Activated CD4-positive, alpha-beta T cell treated with anti-CD3 and anti-CD28 coated beads for 4 hours (primary cell): ENCODE measurements at regions not wholly inside any gene's neighbourhood (a gene's known extent, or its start where the extent isn't known, plus 50 kb on each side); places are given as distances from the start of the nearest gene placed in this dataset.

Source experiments
- DNase-seq, 2 donors: peaks; one replicate each; pipeline ENCODE4 v3.0.0-alpha.2; 2020

DNA sequence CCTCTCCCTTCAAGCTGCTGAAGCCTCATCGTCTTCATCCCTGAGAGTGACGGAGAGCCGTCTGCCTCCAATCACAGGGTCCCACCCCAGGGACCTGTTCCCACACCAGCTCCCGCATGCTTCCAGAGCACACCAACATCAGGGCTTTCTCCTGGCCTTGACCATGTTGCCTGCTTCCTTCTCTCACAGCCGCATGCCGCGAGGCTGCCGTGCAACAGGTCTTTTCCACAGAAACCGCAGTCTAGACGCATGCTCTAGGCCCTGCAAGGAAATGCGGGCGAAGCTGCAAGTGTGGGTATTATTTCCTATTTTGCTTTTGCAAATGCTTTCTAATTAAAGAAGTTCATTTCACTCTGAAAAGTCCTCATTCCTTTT lies 277.8 kb downstream of the EIPR1 start:
- no peak for DNase-seq

DNA sequence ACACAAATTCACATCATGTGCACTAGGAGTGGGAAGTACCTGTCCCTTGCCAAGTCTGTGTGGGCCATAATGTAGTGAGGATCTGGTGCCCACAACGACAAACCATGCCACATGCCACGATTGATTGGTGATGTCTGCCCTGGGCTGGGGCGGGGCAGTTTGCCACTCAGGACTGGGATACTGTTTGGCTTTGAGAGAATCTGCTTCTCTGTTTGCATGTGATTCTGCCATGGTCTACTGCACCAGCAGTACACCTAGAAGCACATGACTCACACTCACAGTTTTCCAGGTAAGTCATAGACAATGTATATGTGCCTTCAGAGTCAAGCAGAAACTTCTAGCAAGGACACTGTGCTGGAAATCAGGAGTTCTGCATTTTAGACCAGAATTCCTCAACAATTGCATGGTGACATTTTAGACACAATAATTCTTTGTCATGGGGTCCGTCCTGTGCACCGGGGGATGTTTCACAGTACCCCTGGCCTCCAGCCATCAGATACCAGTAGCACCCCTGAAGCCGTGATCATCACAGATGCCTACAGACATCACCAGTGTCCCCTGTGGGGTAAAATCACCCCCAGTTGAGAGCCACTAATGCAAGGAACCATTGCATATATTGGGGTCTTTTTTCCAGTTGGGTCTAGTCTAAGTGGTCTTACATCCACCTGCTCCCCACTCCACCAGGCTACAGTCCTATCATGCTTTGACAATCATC lies 278.3 kb downstream of the EIPR1 start:
- DNase-seq: no peak

DNA sequence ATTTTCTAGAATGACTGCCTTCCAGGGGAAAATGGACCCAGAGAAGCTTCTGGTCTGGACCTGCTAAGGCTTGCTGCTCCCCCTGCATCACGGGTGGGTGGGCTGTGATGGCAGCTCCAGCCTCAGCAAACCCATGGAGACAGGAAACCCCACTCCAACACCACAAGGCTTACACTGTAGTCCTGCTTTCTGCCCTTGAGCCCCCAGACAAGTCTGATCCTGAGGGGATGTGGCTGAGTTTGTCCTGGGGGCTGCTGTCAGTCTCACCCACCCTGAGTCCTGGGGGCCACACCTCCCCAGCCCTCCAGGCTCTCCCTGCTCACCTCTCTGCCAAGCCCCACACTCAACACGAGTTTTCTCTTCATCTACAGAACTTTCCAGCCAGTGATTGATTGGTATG lies 279.4 kb downstream of the EIPR1 start:
- no peak for DNase-seq

DNA sequence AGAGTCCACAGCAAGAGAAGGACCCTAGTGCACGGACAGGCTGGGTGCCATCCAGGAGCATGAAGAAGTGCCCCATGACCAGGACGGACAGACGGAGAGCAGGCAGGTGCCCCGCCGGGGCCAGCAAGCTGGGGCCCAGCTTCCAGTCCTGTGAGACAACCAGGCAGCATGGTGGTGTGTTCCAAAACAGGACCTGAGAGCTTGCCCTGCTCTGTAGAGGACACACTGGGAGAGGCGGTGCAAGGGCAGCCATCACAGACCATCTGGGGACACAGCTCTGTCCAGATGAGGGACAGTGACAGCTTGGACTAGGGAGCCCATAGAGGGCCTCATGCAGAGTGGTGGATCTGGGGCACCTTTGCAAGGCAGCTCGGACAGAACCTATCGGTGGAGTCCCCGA lies 279.8 kb downstream of the EIPR1 start:
- DNase-seq: no peak

DNA sequence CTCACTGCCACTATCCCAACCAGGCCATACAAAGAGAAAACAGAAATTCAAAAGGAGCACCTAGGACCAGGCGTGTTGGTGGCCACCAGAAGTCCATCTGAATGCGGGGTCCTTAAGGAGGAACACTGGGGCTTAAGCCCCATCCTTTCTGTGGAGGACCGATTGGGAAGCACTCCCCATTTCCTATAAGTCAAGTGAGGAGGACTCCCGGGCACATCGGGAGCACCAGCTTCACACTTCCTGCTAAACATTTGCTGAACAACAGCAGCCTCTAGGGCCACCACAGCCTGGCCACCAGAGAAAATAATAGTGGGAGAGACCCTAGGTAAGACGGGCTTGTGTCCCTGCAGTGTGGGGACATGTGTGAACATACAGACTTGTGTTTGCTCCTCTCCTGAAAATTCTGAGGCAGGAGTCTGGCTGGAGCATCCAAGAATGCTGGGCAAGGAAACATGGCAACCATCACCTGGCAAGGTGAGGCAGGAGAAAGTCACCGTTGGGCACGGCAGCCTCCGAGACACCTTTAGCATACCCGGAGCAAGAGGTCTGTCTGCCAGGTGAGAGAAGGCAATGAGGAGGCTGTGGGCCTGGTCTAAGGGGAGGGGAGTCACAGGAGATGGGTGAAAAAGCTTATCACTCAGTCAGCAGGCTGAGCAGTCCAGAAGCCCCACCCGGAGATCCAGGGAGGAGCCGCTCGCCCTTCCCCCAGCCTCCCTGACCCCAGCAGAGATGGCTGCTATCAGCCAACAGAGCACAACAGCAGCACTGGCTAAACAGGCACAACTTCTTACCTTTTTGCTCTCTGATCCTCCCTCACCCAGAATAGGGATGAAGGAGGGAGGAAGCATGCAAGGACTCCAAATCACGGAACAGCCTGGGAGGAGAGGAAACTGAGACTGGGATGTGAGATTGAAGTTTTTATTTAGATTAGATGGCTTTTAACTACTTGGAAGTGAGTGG lies 282.3 kb downstream of the EIPR1 start:
- DNase-seq: no peak

DNA sequence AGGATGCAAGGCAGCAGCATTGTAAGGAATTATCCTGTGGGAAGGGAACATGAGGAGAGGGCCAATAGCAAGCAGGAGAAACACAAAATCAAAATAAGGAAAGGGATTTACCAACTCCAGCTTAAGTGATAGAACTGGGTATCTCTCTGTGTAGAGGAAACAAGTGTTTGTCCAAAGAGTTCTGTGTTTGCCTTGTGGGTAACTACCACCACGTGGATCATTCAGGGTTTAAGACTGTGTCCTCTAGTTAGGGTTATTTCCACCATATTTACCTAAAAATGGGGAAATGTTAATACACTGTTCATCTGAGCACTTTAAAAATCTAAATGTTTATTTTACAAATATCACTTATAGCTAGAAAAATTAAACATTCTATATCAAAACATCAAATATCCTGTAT lies 283.3 kb downstream of the EIPR1 start:
- DNase-seq: no peak

DNA sequence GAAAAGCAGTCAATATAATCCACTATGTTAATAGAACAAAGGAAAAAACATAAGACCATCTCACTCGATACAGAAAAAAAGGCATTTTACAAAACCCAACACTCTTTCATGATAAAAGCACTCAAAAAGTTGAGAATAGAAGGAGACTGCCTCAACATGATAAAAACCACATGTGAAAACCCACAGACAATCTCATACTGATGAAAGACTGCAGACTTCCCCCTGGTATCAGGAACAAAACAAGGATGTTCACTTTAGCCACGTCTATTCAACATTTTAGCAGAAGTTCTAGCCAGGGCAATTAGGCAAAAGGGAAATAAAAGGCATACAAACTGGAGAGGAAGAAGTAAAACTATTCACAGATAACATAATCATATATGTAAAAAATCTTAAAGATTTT lies 285.9 kb downstream of the EIPR1 start:
- DNase-seq: no peak

DNA sequence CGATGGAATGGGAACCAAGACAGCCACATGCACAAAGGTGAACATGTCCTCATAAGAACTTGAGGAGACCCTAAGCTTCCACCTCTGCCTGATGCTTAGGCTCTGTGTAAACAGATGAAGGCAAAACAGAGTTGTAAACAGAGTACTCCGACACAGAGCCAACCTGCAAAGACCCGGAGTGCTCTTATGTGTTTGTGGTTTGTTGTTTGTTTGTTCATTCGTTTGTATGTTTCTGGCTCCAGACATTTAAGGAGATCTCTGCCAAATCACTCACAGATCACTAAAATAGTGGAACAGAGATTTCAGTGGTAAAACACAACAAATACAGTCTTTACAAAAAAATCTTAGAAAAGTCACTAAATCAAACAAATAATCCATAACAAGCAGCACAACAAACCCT lies 294.9 kb downstream of the EIPR1 start:
- DNase-seq: no peak

DNA sequence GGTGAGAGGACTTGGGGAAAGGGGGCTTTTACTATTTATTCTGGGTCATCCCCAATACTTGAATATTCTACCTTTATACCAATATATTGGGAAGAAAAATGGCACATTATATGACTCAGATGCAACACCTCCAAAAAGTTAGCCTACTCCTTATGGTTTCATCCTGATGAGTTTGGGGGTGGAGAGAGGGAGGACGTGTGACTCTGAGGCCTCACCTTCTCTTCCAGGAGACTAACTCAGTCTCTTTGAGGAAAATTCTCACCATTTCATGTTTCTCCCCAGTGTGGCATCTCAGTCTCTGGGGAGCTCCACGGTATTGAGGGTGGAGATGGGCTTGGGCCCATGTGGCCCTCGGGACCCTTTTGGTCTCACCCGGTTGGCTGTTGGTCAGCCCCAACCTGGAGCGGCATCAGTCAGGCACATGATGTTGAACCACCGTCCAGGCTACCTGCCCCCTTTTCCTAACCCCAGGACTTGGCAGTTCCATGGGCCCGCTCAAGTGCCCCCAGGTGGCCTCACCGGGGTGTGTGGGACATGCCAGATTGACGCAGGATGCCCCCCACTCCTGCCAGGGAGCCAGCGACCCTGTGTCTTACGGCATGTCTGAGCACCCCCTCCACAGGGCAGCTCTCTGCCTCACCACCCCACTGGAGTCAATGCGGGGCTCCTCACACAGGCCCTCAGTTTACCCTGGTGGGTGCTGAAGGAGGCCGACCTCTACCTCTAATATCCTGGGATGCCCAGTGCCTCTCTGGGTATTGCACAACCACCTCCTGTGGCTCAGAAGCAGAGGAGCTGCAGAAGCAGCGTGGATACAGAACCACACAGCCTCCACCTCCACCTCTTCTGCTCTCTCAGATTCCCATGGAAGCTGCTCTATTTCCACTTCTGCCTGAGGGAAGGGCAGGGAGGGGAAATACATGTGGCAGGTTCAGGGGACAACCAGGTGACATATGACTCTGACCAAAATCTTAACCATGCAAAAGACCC lies 297.4 kb downstream of the EIPR1 start:
- DNase-seq: no peak

DNA sequence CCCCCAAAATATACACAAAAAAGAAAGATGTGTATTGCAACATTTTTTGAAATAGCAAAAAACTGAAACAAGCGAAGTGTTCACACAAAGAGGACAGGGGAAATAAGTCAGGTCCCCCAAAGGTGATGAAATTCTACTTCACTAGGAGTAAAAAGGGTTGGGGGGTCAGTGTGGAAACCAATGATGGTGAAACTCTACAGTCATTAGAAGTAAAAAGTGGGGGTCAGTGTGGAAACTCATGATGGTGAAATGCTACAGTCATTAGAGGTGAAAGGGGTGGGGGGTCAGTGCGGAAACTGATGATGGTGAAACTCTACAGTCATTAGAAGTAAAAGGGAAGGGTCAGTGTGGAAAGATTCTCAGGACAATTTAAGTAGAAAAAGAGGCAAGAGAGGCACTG lies 298.2 kb downstream of the EIPR1 start:
- no peak for DNase-seq

DNA sequence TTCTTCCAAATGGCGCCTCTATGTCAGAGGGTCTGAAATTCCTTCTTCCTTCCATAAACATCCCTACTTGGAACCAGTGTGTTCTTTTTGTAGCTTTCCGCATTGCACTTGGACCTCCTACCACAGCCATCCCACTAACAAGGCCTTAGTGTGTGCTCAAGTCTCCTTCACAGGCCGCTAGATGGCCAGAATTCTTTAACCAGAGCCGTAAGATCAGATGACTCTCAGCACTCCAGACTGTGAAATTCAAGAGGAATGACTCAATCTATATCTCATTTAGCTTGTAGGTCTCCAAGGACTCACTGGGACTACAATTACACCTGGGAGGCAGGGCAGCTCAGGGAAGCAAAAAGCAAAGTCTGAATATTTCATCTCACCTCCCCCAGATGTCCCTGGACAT lies 298.9 kb downstream of the EIPR1 start:
- DNase-seq: no peak

DNA sequence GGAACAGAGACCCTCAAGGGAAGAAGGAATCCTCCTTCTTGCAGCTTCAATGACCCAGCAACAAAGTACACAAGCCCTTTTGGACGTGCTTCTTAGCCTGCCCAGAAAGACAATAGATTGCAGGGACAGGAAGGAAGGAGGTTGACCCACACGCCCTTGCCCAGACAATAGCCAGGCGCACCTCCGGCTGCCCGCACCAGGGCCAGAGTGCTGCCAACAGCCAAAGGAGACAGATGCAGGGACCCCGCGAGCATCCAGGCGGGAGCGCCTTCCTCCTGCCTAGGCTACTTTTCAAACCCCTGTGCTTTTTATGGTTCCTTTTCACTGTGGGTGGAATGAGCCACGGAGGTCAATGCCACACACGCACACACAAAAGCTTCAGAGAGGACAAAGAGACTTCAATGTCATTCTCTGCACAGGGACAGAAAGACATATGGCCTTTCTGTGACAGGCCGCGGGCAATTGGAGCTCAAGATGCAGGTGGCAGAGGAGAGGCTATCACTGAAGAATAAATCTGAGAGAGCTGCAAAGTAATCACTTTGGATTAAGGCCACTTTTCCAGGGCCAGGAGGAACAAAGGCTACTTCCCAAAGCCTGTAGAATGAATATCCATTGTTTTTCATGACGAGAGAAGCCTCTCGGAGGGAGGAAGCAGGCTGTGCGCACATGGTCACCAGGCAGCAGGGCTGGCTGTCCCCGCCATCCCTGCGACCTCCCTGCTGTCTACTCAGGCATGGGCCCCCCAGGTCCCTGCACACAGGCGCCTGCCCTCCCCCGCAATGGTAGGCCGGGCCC lies 300.6 kb downstream of the EIPR1 start:
- DNase-seq: no peak

DNA sequence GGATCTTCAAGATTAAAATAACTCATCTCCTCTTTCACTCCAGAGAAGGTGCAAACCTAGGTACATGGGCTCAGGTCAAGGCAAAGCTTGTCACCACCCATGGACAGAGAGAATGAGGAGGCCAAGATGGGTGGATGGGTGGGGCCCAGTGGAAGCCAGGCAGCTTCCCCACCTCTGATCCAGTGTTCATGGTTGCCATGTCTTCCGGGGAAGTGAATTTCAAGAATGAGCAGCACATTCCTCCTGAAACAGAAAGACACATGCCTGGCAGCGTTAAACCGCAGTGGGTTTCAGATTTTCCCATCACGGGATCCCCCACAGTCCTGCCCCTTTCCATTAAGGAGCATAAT lies 301.7 kb downstream of the EIPR1 start:
- no peak for DNase-seq

DNA sequence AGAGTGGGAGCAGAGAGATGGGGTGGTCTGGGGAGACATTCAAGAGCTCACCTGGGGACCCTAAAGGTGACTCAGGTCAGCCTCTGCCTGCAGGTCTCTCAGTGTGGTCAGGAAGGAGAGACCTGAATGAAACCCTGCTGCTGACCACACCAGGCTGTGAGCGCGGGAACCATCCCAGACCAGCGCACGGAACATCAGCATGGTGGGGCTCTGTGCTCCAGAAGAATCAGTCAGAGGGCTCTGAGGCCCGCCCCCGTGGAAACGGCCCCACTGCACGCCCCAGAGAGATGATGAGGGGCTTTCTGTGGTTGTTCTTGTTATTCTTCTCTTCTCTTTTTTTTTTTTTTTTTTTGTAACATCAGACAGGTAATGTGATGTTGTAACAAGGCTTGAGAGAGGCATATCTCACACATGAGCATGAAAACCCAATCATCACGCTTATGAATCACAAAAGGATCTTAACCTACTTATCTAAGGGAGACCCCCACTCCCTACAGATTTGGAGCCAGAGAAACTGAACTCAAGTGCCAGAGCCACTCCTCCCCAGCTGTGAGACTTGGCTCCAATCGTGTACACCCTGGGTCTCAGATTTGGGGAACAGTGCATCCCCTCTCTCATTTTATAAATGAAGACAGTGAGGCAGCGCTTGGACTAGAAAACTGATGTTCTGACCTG lies 302.2 kb downstream of the EIPR1 start:
- no peak for DNase-seq

DNA sequence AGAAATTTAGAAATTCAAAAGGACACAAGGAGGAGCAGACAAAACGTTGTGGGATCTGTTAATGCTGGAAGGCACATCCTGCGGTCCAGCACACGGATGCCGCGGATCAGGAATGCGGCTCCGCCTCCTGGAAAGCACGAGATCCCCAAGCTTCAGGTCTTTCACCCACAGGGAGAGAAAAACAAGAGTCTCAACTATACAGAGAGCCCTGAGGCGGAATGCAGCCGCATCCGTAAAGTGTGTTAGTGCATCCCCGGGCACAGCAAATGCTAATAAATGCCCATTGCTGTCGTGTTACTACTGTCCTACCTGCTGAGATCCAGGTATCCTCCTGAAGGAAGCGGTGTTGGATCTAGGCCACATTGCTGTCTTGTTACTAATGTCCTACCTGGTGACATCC lies 303.9 kb downstream of the EIPR1 start:
- no peak for DNase-seq

DNA sequence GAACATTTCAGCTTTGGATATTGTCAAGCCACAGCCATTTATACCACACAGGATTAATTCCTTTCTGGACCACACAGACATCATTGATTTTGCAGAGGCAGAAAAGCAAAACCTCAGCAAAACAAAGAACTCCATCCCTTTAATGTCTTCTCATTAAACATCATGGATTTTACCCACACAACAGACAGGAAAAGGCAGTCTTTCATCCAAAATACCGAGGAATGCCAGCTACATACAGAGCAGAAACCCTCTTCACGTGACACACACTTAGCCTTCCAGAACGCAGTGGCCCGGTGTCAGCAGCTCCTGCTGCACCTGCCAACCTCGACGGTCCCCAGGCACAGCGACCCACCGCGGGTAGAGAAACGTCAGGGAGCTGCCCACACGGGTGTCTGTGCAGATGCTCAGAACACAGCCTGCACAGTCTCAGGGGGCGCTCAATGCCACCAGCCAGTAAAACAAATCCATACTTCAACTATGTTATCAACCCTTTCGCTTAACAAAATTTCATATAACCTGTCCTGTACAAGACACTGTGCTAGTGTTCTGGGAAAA lies 304.5 kb downstream of the EIPR1 start:
- no peak for DNase-seq

DNA sequence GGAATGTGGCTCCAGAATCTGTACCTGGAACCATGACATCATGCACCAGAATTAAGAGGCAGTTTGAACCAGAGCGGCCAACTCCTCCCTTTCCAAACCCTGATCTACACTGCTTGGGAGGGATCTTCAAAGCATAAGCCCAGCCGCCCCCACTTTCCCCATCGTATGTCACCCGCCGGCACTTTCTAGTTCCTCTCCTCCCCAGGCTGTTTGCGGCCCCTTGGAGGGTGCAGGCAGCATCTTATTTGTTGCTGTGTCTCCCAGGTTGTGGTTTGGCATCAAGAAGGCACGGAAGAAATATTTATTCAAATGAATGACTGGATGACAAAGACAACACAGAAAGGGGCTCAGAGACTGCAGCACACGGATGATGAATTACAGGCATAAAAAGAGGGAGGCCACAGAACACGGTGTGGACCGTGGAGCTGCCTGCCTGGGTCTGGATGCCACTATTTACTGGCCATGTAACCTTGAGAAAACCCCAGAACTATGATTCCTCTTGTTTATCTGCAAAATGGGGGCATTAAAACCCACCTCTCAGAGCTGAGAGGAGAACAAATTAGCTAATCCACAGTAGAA lies 305.8 kb downstream of the EIPR1 start:
- no peak for DNase-seq

DNA sequence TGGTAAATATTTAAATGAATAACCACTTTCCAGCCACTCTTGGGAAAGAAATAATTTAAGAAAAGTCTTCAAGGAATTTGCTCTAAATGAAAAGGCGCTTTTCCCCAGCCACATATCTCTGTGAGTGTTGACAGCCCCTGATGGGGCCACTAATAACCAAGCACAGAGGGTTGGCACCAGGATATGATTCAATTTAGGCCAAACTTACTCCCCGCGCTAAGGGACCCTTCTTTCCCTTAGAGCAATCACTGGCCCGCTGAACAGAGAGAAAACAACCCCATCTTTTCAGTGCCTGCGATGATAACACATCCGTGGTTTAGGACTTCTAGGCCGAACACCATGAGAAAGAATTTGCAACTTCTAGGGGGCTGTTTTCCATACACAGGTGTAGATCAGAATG lies 310.8 kb downstream of the EIPR1 start:
- DNase-seq: no peak

DNA sequence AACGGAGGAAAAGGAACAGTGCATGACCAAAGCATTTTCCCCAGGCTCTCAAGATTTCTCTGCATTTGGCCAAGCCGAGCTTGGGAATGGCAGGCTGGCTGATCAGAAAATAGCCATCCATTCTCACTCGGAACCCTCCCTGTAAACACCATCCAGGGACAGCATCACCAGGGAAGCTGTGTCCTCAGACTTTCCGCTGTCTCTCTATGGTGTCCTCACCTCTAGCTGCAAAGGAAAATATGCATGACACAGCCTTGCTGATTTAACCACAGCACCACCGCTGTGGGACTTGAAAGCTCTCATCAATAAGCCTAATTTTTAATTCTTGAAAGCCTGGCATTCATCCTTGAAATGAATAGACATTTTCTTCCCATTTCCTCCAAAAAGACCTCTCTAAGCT lies 311.7 kb downstream of the EIPR1 start:
- DNase-seq: no peak

DNA sequence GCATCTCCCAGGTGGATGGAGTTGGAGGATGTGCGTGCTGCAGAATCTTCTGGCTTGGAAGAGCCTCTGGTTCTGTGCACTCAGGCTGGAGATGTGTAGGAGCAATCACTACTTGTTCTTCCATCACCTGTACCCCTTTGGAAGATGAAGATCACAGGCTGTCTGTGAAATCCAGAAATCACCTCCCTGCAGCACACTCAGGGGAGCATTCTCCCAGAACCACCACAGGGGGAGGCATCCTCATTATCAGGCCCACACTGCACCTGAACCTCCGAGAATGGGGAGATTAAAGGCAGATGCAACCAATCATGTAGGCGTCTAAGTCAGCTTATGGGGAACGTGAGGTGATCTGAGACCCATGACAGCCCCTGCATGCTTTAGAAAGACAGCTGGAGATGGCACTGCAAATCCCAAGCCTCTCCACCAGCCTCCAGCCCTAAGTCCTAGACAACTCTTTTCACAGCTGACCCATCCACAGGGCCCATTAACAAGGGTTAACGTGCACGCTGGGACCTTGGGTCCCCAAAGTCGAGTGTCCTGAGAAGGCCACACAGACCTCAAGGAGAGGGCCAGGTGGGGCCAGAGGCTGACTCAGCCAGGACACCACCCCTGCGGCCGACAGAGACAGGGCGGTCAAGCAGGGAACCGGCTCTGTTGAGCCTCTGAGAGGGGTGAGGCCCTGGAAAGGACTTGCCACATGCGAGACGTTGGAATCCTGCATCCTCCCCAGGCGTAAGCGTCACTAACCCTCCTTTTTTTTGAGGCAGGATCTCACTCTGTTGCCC lies 314.9 kb downstream of the EIPR1 start:
- DNase-seq: no peak
